Loucy (cell line): ENCODE measurements at regions not wholly inside any gene's neighbourhood (a gene's known extent, or its start where the extent isn't known, plus 50 kb on each side); places are given as distances from the start of the nearest gene placed in this dataset.

ENCODE experiments used
- H2AFZ ChIP-seq: fragments of 200-600 bp; sonication (generic); 2 replicates; pipeline ENCODE4 v1.6.0; 2016; ENCODE audit warnings: antibody characterized with exemption, mild to moderate bottlenecking, low read length, moderate library complexity
- H3F3A ChIP-seq: fragments of 200-600 bp; 2 replicates; pipeline ENCODE4 v1.6.0; 2016; ENCODE audit warnings: antibody characterized with exemption, low read depth, mild to moderate bottlenecking
- H3K27me3 ChIP-seq: fragments of 200-600 bp; sonication (generic); 2 replicates; pipeline ENCODE4 v1.6.1; 2014; ENCODE audit warnings: low read length, mild to moderate bottlenecking; ENCODE audit not compliant: insufficient read depth, poor library complexity, severe bottlenecking
- H3K36me3 ChIP-seq: fragments of 200-600 bp; sonication (generic); 2 replicates; pipeline ENCODE4 v1.6.1; 2016; ENCODE audit warnings: low read length; ENCODE audit not compliant: insufficient read depth
- H3K4me1 ChIP-seq: fragments of 200-600 bp; sonication (generic); 2 replicates; pipeline ENCODE4 v1.5.1; 2014; ENCODE audit warnings: low read length, mild to moderate bottlenecking; ENCODE audit not compliant: insufficient read depth, poor library complexity, severe bottlenecking
- H3K4me2 ChIP-seq: fragments of 200-600 bp; sonication (generic); 2 replicates; pipeline ENCODE4 v1.6.0; 2014; ENCODE audit warnings: antibody characterized with exemption, low read length, low read depth, mild to moderate bottlenecking; ENCODE audit not compliant: poor library complexity, severe bottlenecking
- H3K4me3 ChIP-seq: fragments of 200-600 bp; sonication (generic); 2 replicates; pipeline ENCODE4 v1.5.1; 2014; ENCODE audit warnings: low read length, mild to moderate bottlenecking, mixed read lengths; ENCODE audit not compliant: poor library complexity, severe bottlenecking
- H3K79me2 ChIP-seq: fragments of 200-600 bp; sonication (generic); 2 replicates; pipeline ENCODE4 v1.6.1; 2014; ENCODE audit warnings: low read length; ENCODE audit not compliant: insufficient read depth
- H3K9ac ChIP-seq: fragments of 200-600 bp; sonication (generic); 2 replicates; pipeline ENCODE4 v1.6.0; 2014; ENCODE audit warnings: mild to moderate bottlenecking, low read depth, low read length, moderate library complexity; ENCODE audit not compliant: poor library complexity, severe bottlenecking
- H3K9me2 ChIP-seq: fragments of 200-600 bp; sonication (generic); replicated peaks from 2 replicates; pipeline ENCODE4 v1.6.1; 2016; ENCODE audit warnings: low read depth, low read length, mixed read lengths
- H3K9me3 ChIP-seq: fragments of 200-600 bp; sonication (generic); 2 replicates; pipeline ENCODE4 v1.6.1; 2014; ENCODE audit warnings: mild to moderate bottlenecking, antibody characterized with exemption, low read length, low read depth; ENCODE audit not compliant: insufficient read depth
- H4K20me1 ChIP-seq: fragments of 200-600 bp; sonication (generic); 2 replicates; pipeline ENCODE4 v1.6.0; 2014; ENCODE audit warnings: antibody characterized with exemption, low read length, mild to moderate bottlenecking; ENCODE audit not compliant: insufficient read depth, poor library complexity, severe bottlenecking
- CTCF ChIP-seq: fragments of 200-600 bp; sonication (generic); conservative IDR thresholded peaks from 2 replicates; pipeline ENCODE4 v1.5.1; 2014; ENCODE audit warnings: mild to moderate bottlenecking, antibody characterized with exemption, low read length
- EZH2phosphoT487 ChIP-seq: fragments of 200-600 bp; IDR thresholded peaks from 2 replicates; pipeline ENCODE4 v1.6.1; 2018; ENCODE audit warnings: antibody characterized with exemption, mild to moderate bottlenecking, moderate library complexity, borderline replicate concordance

GRCh38 chr4:160631044-160631443 lies 1528.2 kb downstream of the RAPGEF2 start:
- Histone ChIP-seq H3K9me3 (no peaks in the 10 kb centered on the region), H3K4me2 (no peak overlapping the region), H3K4me3 (no peak overlapping the region), H3K79me2 (no peaks in the 10 kb centered on the region), H3K27me3 (no peaks in the 10 kb centered on the region), H3K4me1 (no peaks in the 10 kb centered on the region), H3F3A (no peaks in the 10 kb centered on the region), H4K20me1 (no peaks in the 10 kb centered on the region), H3K9ac (no peak overlapping the region), H3K9me2 (no peaks in the 10 kb centered on the region), H2AFZ (no peak overlapping the region), H3K36me3 (no peaks in the 10 kb centered on the region)
- no peak for TF ChIP-seq CTCF

- no peaks in the 10 kb centered on the region for H3K79me2 ChIP-seq
- H3F3A ChIP-seq = no peaks in the 10 kb centered on the region
- no peak overlapping the region for H3K4me2 ChIP-seq
- H3K9me3 ChIP-seq = no peaks in the 10 kb centered on the region
- H3K36me3 ChIP-seq = no peaks in the 10 kb centered on the region
- H3K4me1 ChIP-seq = no peaks in the 10 kb centered on the region
- no peak for TF ChIP-seq CTCF
- no peak for TF ChIP-seq EZH2phosphoT487
- H3K4me3 ChIP-seq = no peak overlapping the region
- no peak overlapping the region for H2AFZ ChIP-seq
- H4K20me1 ChIP-seq = no peaks in the 10 kb centered on the region
- H3K9me2 ChIP-seq = no peaks in the 10 kb centered on the region
- no peak overlapping the region for H3K9ac ChIP-seq
- no peaks in the 10 kb centered on the region for H3K27me3 ChIP-seq
These were observed 1511.0 kb downstream of the FSTL5 start for GRCh38 chr4:160652790-160653189.

GRCh38 chr4:160675550-160675949 lies 1488.2 kb downstream of the FSTL5 start:
- Histone ChIP-seq H3K9ac (no peak overlapping the region), H3K4me3 (no peak overlapping the region), H3F3A (no peaks in the 10 kb centered on the region), H3K36me3 (no peaks in the 10 kb centered on the region), H2AFZ (no peak overlapping the region), H3K9me3 (no peaks in the 10 kb centered on the region), H3K27me3 (no peaks in the 10 kb centered on the region), H3K9me2 (no peaks in the 10 kb centered on the region), H3K4me1 (no peaks in the 10 kb centered on the region), H3K4me2 (no peak overlapping the region), H4K20me1 (no peaks in the 10 kb centered on the region), H3K79me2 (no peaks in the 10 kb centered on the region)
- TF ChIP-seq CTCF (no peak), EZH2phosphoT487 (no peak)
